H1 (cell line): ENCODE measurements at regions not wholly inside any gene's neighbourhood (a gene's known extent, or its start where the extent isn't known, plus 50 kb on each side); places are given as distances from the start of the nearest gene placed in this dataset.

Experiments
- CTCF ChIA-PET: fragments of 300-600 bp; sonication (Branson Sonifier 250); formaldehyde crosslinking; loops from one replicate; lab custom pipeline; 2021; ENCODE audit not compliant: partially characterized antibody; lab: Charles Lee
- POLR2A ChIA-PET: fragments of 300-600 bp; sonication (Branson Sonifier 250); formaldehyde crosslinking; loops from one replicate; lab custom pipeline; 2021; ENCODE audit warnings: inconsistent platforms; ENCODE audit not compliant: partially characterized antibody; lab: Charles Lee
- DNase-seq, 2 experiments: peaks; one replicate each; pipeline versions ENCODE4 v3.0.0 to v3.0.0-alpha.2; 2010 to 2022; ENCODE audit warnings: low spot score in 2 of 2, low read depth in 1 of 2, mixed read lengths in 1 of 2
- FAIRE-seq: peaks from 2 replicates; lab custom pipeline; 2011; peaks lifted over from hg19 to GRCh38; lab: Jason Lieb, UNC
- H2AFZ ChIP-seq: 2 replicates; pipeline ENCODE4 v1.8.1; 2012; ENCODE audit warnings: low read length, inconsistent platforms
- H2AK5ac ChIP-seq: 2 replicates; pipeline ENCODE4 v1.6.1; 2013; ENCODE audit warnings: low read depth, low read length
- H2BK120ac ChIP-seq: replicated peaks from 2 replicates; pipeline ENCODE3; 2013; ENCODE audit warnings: low read depth, low read length, inconsistent platforms
- H2BK12ac ChIP-seq: 2 replicates; pipeline ENCODE4 v1.6.1; 2013; ENCODE audit warnings: low read depth, low read length
- H2BK15ac ChIP-seq: 2 replicates; pipeline ENCODE4 v1.6.1; 2013; ENCODE audit warnings: low read length
- H2BK20ac ChIP-seq: 2 replicates; pipeline ENCODE4 v1.6.1; 2013; ENCODE audit warnings: low read length
- H2BK5ac ChIP-seq: 2 replicates; pipeline ENCODE4 v1.6.1; 2013; ENCODE audit warnings: low read depth, low read length
- H3K14ac ChIP-seq: 2 replicates; pipeline ENCODE4 v1.6.1; 2013; ENCODE audit warnings: inconsistent platforms; ENCODE audit not compliant: insufficient read length
- H3K18ac ChIP-seq: 2 replicates; pipeline ENCODE4 v1.6.1; 2013; ENCODE audit warnings: low read length; ENCODE audit errors: extremely low read depth
- H3K23ac ChIP-seq: 2 replicates; pipeline ENCODE4 v1.6.1; 2013; ENCODE audit warnings: inconsistent platforms; ENCODE audit not compliant: insufficient read length
- H3K23me2 ChIP-seq: 2 replicates; pipeline ENCODE4 v1.6.1; 2013; ENCODE audit warnings: low read depth, low read length
- H3K27ac ChIP-seq: 2 replicates; pipeline ENCODE4 v1.6.1; 2011; ENCODE audit warnings: low read depth, low read length, inconsistent platforms
- H3K27me3 ChIP-seq, 4 experiments: replicated peaks in 1 of 4; 1 replicate in 1 of 4; 2 replicates in 3 of 4; pipeline versions ENCODE4 v1.6.1 to v1.8.1; 2011 to 2013; ENCODE audit warnings: low read length in 3 of 4, mild to moderate bottlenecking in 3 of 4, inconsistent platforms in 2 of 4, mixed read lengths in 2 of 4, moderate library complexity in 1 of 4; ENCODE audit not compliant: control insufficient read depth in 3 of 4, insufficient read depth in 3 of 4; ENCODE audit errors: extremely low read depth in 1 of 4
- H3K36me3 ChIP-seq, 4 experiments: 2 replicates each; pipeline versions ENCODE4 v1.6.1 to v1.8.1; 2011 to 2013; ENCODE audit warnings: mild to moderate bottlenecking in 4 of 4, low read length in 3 of 4, moderate library complexity in 2 of 4, control low read depth in 1 of 4, inconsistent platforms in 1 of 4; ENCODE audit not compliant: insufficient read depth in 4 of 4, control insufficient read depth in 2 of 4
- H3K4ac ChIP-seq: replicated peaks from 2 replicates; pipeline ENCODE3; 2013; ENCODE audit warnings: low read length, low read depth, mixed read lengths, inconsistent platforms; ENCODE audit not compliant: insufficient read length
- H3K4me1 ChIP-seq, 4 experiments: replicated peaks in 1 of 4; 1 replicate in 1 of 4; 2 replicates in 3 of 4; pipeline versions ENCODE4 v1.6.1 to v1.8.1; 2011 to 2013; ENCODE audit warnings: low read length in 3 of 4, inconsistent platforms in 2 of 4, mixed read lengths in 1 of 4; ENCODE audit not compliant: insufficient read depth in 4 of 4, control insufficient read depth in 3 of 4
- H3K4me2 ChIP-seq, 2 experiments: 2 replicates each; pipeline versions ENCODE4 v1.6.1 to v1.8.1; 2011 to 2013; ENCODE audit warnings: low read depth in 2 of 2, low read length in 2 of 2, control low read depth in 1 of 2, inconsistent platforms in 1 of 2, mild to moderate bottlenecking in 1 of 2; ENCODE audit not compliant: insufficient read depth in 1 of 2
- H3K4me3 ChIP-seq, 4 experiments: fragments of 200-600, 300-600 bp in 1 of 4; sonication (generic), shearing (Covaris generic), sonication (Bioruptor Twin) in 1 of 4; 2 replicates each; pipeline versions ENCODE4 v1.5.1 to v1.8.1; 2011 to 2016; ENCODE audit warnings: low read length in 4 of 4, low read depth in 3 of 4, control low read depth in 2 of 4, inconsistent platforms in 2 of 4, mild to moderate bottlenecking in 2 of 4, mixed read lengths in 1 of 4, moderate library complexity in 1 of 4; ENCODE audit not compliant: insufficient read depth in 2 of 4; ENCODE audit errors: extremely low read depth in 1 of 4
- H3K56ac ChIP-seq: replicated peaks from 2 replicates; pipeline ENCODE3; 2013; ENCODE audit warnings: low read depth, mild to moderate bottlenecking, mixed read lengths, low read length, inconsistent platforms; ENCODE audit not compliant: insufficient read length
- H3K79me1 ChIP-seq: 2 replicates; pipeline ENCODE4 v1.6.1; 2013; ENCODE audit warnings: low read depth, low read length, control low read depth
- H3K79me2 ChIP-seq, 2 experiments: 2 replicates each; pipeline versions ENCODE4 v1.6.1 to v1.8.1; 2012 to 2013; ENCODE audit warnings: low read length in 2 of 2, mild to moderate bottlenecking in 2 of 2, inconsistent platforms in 1 of 2; ENCODE audit not compliant: insufficient read depth in 2 of 2, control insufficient read depth in 1 of 2
- H3K9ac ChIP-seq, 4 experiments: replicated peaks in 1 of 4; 1 replicate in 1 of 4; 2 replicates in 3 of 4; pipeline versions ENCODE4 v1.6.1 to v1.8.1; 2011 to 2013; ENCODE audit warnings: low read depth in 3 of 4, low read length in 3 of 4, control low read depth in 2 of 4, mild to moderate bottlenecking in 2 of 4, moderate library complexity in 2 of 4, inconsistent platforms in 1 of 4; ENCODE audit errors: extremely low read depth in 1 of 4
- H3K9me3 ChIP-seq, 2 experiments: 2 replicates each; pipeline versions ENCODE4 v1.6.1 to v1.8.1; 2012 to 2013; ENCODE audit warnings: mild to moderate bottlenecking in 2 of 2, moderate library complexity in 2 of 2, control low read depth in 1 of 2, inconsistent platforms in 1 of 2, low read depth in 1 of 2, low read length in 1 of 2, mixed read lengths in 1 of 2; ENCODE audit not compliant: insufficient read depth in 2 of 2
- H4K20me1 ChIP-seq, 2 experiments: replicated peaks in 1 of 2; 2 replicates each; pipeline versions ENCODE3 to v1.8.1; 2011 to 2013; ENCODE audit warnings: inconsistent platforms in 2 of 2, low read length in 2 of 2, mild to moderate bottlenecking in 1 of 2; ENCODE audit not compliant: insufficient read depth in 2 of 2, control insufficient read depth in 1 of 2
- H4K5ac ChIP-seq: 2 replicates; pipeline ENCODE4 v1.6.1; 2013; ENCODE audit warnings: low read length, low read depth, mixed read lengths, inconsistent platforms; ENCODE audit not compliant: insufficient read length
- H4K8ac ChIP-seq: 2 replicates; pipeline ENCODE4 v1.8.0; 2013; ENCODE audit warnings: mild to moderate bottlenecking, moderate library complexity, low read length, inconsistent platforms; ENCODE audit not compliant: insufficient read depth; ENCODE audit errors: extremely low read depth
- H4K91ac ChIP-seq: replicated peaks from 2 replicates; pipeline ENCODE3; 2013; ENCODE audit warnings: low read length, mixed read lengths, inconsistent platforms; ENCODE audit not compliant: insufficient read length
- POU5F1 ChIP-seq: IDR thresholded peaks from 2 replicates; pipeline ENCODE4 v1.6.1; 2011; ENCODE audit warnings: low read depth, mild to moderate bottlenecking, low read length, moderate library complexity
- WGBS, 2 experiments: shearing (Covaris generic) in 1 of 2; methylation state at CpG; one replicate each; pipeline versions ENCODE4 v1.1.6 to v1.1.7; 2013 to 2015; ENCODE audit warnings: low lambda C conversion rate in 2 of 2, mixed read lengths in 2 of 2, inconsistent platforms in 1 of 2, low coverage in 1 of 2, missing lambda C conversion rate in 1 of 2; ENCODE audit not compliant: insufficient replicate concordance in 2 of 2, insufficient coverage in 1 of 2, insufficient read length in 1 of 2; ENCODE audit errors: extremely low coverage in 1 of 2, missing lambda C conversion rate in 1 of 2; 5-methylcytosine and 5-hydroxymethylcytosine counted together

DNA sequence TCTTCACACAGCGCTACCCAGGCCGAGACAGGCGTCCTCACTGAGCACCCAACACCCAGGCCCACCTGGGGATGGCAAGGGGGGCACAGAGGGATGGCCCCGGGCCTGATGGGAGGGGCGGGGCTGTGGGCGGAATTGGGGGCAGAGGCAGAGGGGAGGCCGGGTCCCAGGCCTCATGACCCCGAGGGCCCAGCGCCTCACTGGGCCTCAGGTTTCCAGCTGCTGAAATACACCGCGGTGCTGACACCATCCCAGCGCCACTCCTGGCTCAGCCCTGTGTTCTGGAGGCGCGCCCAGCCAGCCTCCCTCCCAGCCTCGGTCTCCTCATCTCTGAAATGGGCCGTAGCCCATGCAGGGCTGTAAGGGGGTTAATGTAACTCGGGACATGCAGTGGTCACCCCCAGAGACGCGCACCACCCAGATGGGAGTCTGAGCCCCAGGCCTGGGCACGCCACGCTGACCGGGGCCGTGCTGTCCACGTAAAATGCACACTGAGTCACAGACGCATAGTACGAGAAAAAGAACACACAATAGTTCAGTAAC, 82.3 kb downstream of the UNCX start:
- no peak overlapping the region for H3K27ac ChIP-seq
- no peaks in the 10 kb centered on the region for H3K9me3 ChIP-seq
- H2AFZ ChIP-seq, result no peak overlapping the region
- H3K9ac ChIP-seq, result no peak overlapping the region
- H3K18ac ChIP-seq, result no peak overlapping the region
- no peak overlapping the region for H3K23ac ChIP-seq
- no peaks in the 10 kb centered on the region; a peak in 2 of 7 replicates for H3K4me1 ChIP-seq
- H4K20me1 ChIP-seq, result no peaks in the 10 kb centered on the region
- H3K23me2 ChIP-seq, result no peaks in the 10 kb centered on the region
- CTCF ChIA-PET, result interaction anchor here (0.6 kb wide), 1 partner anchor 451 kb away, joined by 4 read pairs; no protein-coding TSS in a partner anchor
- no peak overlapping the region for H3K56ac ChIP-seq
- H4K5ac ChIP-seq, result no peak overlapping the region
- no peaks in the 10 kb centered on the region for H3K27me3 ChIP-seq
- H3K4ac ChIP-seq, result no peak overlapping the region
- no peak overlapping the region for H2BK20ac ChIP-seq
- no peak overlapping the region for H4K91ac ChIP-seq
- TF ChIP-seq POU5F1, result no peak
- TF ChIP-seq, all 59 proteins: peak for 0
- Histone ChIP-seq H2BK15ac (no peak overlapping the region), H3K79me1 (no peaks in the 10 kb centered on the region), H3K4me2 (no peak overlapping the region), H3K36me3 (no peaks in the 10 kb centered on the region), H2BK120ac (no peak overlapping the region), H3K79me2 (no peaks in the 10 kb centered on the region), H2AK5ac (no peak overlapping the region), H2BK12ac (no peak overlapping the region), H4K8ac (no peak overlapping the region), H2BK5ac (no peak overlapping the region), H3K4me3 (no peak overlapping the region), H3K14ac (no peak overlapping the region)
- FAIRE-seq, result no peak
- no peak for DNase-seq
- POLR2A ChIA-PET, result interaction anchor here (1.6 kb wide), 1 partner anchor 10 kb away, joined by 3 read pairs; no protein-coding TSS in a partner anchor
- 88% methylated on average over 23 of the region's 26 CpGs; no CpG with 5 or more reads in 1 of the 2 experiments for WGBS, 2 experiments
